DOHH2 (cell line): ENCODE measurements at regions not wholly inside any gene's neighbourhood (a gene's known extent, or its start where the extent isn't known, plus 50 kb on each side); places are given as distances from the start of the nearest gene placed in this dataset.

ENCODE experiments used
- H3F3A ChIP-seq: fragments of 200-600 bp; sonication (generic), shearing (Covaris generic); 2 replicates; pipeline ENCODE4 v1.6.0; 2016; ENCODE audit warnings: antibody characterized with exemption, mild to moderate bottlenecking; ENCODE audit not compliant: control insufficient read depth, insufficient read depth
- H3K27ac ChIP-seq: fragments of 200-600 bp; sonication (generic); 2 replicates; pipeline ENCODE4 v1.5.1; 2014; ENCODE audit warnings: low read depth, mild to moderate bottlenecking, low read length, moderate library complexity
- H3K27me3 ChIP-seq: fragments of 200-600 bp; sonication (generic); 2 replicates; pipeline ENCODE4 v1.6.1; 2014; ENCODE audit warnings: mild to moderate bottlenecking, low read length, mixed read lengths; ENCODE audit not compliant: control insufficient read depth
- H3K36me3 ChIP-seq: fragments of 200-600 bp; sonication (generic); 2 replicates; pipeline ENCODE4 v1.6.1; 2014; ENCODE audit warnings: mild to moderate bottlenecking, low read length, moderate library complexity, mixed read lengths; ENCODE audit not compliant: control insufficient read depth
- H3K4me1 ChIP-seq: fragments of 200-600 bp; sonication (generic); 2 replicates; pipeline ENCODE4 v1.6.1; 2014; ENCODE audit warnings: mild to moderate bottlenecking, low read length, mixed read lengths; ENCODE audit not compliant: control insufficient read depth
- H3K4me2 ChIP-seq: fragments of 200-600 bp; sonication (generic); 2 replicates; pipeline ENCODE4 v1.6.0; 2014; ENCODE audit warnings: mild to moderate bottlenecking, low read length, moderate library complexity
- H3K4me3 ChIP-seq: fragments of 200-600 bp; sonication (generic); 2 replicates; pipeline ENCODE4 v1.5.1; 2014; ENCODE audit warnings: mild to moderate bottlenecking, low read length, mixed read lengths
- H3K79me2 ChIP-seq: fragments of 200-600 bp; sonication (generic); 2 replicates; pipeline ENCODE4 v1.6.1; 2014; ENCODE audit warnings: mild to moderate bottlenecking, low read length, mixed read lengths; ENCODE audit not compliant: control insufficient read depth
- H3K9me2 ChIP-seq: fragments of 200-600 bp; sonication (generic); replicated peaks from 2 replicates; pipeline ENCODE4 v1.6.1; 2014; ENCODE audit warnings: mild to moderate bottlenecking, low read length, mixed read lengths; ENCODE audit not compliant: control insufficient read depth
- H3K9me3 ChIP-seq: fragments of 200-600 bp; sonication (generic); 2 replicates; pipeline ENCODE4 v1.6.1; 2014; ENCODE audit warnings: antibody characterized with exemption, low read length, mixed read lengths; ENCODE audit not compliant: control insufficient read depth, insufficient read depth
- H4K20me1 ChIP-seq: fragments of 200-600 bp; sonication (generic); 2 replicates; pipeline ENCODE4 v1.6.0; 2014; ENCODE audit warnings: low read depth, mild to moderate bottlenecking, antibody characterized with exemption, low read length, moderate library complexity; ENCODE audit not compliant: control insufficient read depth, insufficient read depth
- EZH2phosphoT487 ChIP-seq: fragments of 200-600 bp; sonication (generic); IDR thresholded peaks from 2 replicates; pipeline ENCODE4 v1.6.1; 2017; ENCODE audit warnings: borderline replicate concordance, mild to moderate bottlenecking, antibody characterized with exemption, low read length, moderate library complexity, mixed read lengths
- TF ChIP-seq, protein P1 (sequence below): fragments of 200-600 bp; sonication (generic); IDR thresholded peaks from one replicate; pipeline ENCODE4 v1.5.1; 2014; ENCODE audit warnings: antibody characterized with exemption, mild to moderate bottlenecking, low read depth, low read length; ENCODE audit not compliant: poor library complexity, severe bottlenecking

DNA sequence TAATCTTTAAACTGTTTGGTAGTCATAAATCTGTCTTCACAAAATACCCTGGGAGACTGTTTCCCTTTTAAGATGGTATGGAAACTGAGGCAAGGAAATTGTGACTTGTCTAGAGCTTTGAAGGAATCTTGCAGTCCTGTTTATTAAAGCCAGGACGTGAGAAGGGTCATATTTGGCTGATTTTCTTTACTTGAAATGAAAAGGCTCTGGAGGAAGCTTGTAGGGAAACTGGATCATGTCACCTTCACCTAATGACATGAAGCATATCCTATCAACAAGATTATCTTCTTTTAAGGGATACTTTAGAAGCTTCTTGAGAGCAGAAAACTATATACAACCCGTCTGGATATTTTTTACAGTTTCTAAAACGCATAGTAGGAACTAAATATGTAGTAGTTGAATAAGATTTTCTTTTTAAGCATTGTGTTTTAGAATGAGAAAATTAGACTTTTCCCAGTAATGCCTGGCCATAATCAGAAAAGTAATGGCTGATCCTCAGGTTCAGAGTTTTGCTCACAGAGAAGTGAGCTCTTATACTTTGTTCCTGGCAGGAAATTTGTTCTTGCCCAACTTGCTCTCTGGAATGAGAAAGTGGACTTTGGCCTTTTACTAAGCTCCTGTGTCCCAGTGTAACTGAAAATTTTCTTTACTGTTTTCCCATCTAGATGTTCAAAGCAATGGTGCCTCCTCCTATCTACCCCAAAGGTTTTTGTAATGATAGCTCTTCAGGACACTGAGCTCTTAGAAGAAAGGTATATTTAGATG lies 136.8 kb upstream of the AFF2 start:
- H4K20me1 ChIP-seq: no peaks in the 10 kb centered on the region
- no peaks in the 10 kb centered on the region for H3K79me2 ChIP-seq
- TF ChIP-seq EZH2phosphoT487: no peak
- TF ChIP-seq, protein P1, sequence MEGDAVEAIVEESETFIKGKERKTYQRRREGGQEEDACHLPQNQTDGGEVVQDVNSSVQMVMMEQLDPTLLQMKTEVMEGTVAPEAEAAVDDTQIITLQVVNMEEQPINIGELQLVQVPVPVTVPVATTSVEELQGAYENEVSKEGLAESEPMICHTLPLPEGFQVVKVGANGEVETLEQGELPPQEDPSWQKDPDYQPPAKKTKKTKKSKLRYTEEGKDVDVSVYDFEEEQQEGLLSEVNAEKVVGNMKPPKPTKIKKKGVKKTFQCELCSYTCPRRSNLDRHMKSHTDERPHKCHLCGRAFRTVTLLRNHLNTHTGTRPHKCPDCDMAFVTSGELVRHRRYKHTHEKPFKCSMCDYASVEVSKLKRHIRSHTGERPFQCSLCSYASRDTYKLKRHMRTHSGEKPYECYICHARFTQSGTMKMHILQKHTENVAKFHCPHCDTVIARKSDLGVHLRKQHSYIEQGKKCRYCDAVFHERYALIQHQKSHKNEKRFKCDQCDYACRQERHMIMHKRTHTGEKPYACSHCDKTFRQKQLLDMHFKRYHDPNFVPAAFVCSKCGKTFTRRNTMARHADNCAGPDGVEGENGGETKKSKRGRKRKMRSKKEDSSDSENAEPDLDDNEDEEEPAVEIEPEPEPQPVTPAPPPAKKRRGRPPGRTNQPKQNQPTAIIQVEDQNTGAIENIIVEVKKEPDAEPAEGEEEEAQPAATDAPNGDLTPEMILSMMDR: no peak
- no peaks in the 10 kb centered on the region for H3K27me3 ChIP-seq
- H3K4me2 ChIP-seq: no peak overlapping the region
- no peaks in the 10 kb centered on the region for H3K4me1 ChIP-seq
- no peaks in the 10 kb centered on the region for H3K36me3 ChIP-seq
- no peak overlapping the region for H3K4me3 ChIP-seq
- H3K27ac ChIP-seq: no peak overlapping the region
- H3K9me2 ChIP-seq: no peaks in the 10 kb centered on the region
- no peaks in the 10 kb centered on the region for H3K9me3 ChIP-seq
- H3F3A ChIP-seq: no peaks in the 10 kb centered on the region

DNA sequence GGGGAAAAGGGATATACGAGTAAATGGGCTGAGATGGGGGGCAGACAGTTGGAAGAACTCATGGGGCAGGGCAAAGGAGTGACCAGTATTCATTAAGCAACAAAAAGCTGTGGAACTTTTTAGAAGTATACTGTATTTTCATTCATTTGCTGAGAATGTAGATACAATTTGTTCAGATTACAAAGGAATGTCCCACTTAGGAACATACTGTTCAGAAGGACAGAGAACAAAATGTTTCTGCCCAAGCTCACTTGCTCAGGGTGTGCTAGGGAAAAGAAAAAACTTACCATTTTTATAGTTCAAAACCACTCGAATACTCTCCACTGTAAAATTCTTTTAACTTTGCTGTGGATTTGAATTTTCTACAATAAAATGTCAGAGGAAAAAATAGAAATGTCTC lies 135.2 kb upstream of the AFF2 start:
- no peaks in the 10 kb centered on the region for H3K79me2 ChIP-seq
- no peaks in the 10 kb centered on the region for H3K27me3 ChIP-seq
- no peaks in the 10 kb centered on the region for H3K9me2 ChIP-seq
- no peaks in the 10 kb centered on the region for H3K36me3 ChIP-seq
- H3K4me2 ChIP-seq: no peak overlapping the region
- no peaks in the 10 kb centered on the region for H3K4me1 ChIP-seq
- H3K9me3 ChIP-seq: no peaks in the 10 kb centered on the region
- H3F3A ChIP-seq: no peaks in the 10 kb centered on the region
- no peaks in the 10 kb centered on the region for H4K20me1 ChIP-seq
- H3K27ac ChIP-seq: no peak overlapping the region
- H3K4me3 ChIP-seq: no peak overlapping the region
- TF ChIP-seq, protein P1: no peak
- no peak for TF ChIP-seq EZH2phosphoT487

DNA sequence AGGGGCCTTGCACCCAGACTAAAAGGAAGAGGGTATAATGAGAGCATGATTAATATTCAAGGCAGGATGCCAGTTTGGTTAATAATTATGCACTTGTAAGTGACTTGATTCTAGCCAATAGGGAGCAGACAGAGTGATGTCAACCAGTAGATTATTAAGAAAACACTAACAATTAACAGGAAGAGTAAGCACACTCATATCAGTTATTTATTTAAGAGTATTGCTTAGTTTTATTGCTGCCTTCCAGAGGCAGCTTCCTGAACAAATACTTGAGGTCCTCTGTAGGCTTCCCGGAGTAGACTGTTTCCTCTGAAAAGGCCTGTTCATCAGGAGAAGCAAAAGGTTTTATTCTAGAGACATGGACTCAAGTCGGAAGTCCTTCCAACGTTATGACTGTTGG lies 129.1 kb upstream of the AFF2 start:
- no peaks in the 10 kb centered on the region for H4K20me1 ChIP-seq
- no peaks in the 10 kb centered on the region for H3K9me3 ChIP-seq
- H3K4me2 ChIP-seq: no peak overlapping the region
- H3K27ac ChIP-seq: no peak overlapping the region
- no peaks in the 10 kb centered on the region for H3K79me2 ChIP-seq
- TF ChIP-seq, protein P1: no peak
- TF ChIP-seq EZH2phosphoT487: no peak
- no peaks in the 10 kb centered on the region for H3K27me3 ChIP-seq
- H3K36me3 ChIP-seq: no peaks in the 10 kb centered on the region
- H3K4me1 ChIP-seq: peaks cover 10% of the 10 kb centered on the region
- no peak overlapping the region for H3K4me3 ChIP-seq
- H3F3A ChIP-seq: no peaks in the 10 kb centered on the region
- no peaks in the 10 kb centered on the region for H3K9me2 ChIP-seq
